Liver (tissue), 8 donors: ENCODE measurements at regions not wholly inside any gene's neighbourhood (a gene's known extent, or its start where the extent isn't known, plus 50 kb on each side); places are given as distances from the start of the nearest gene placed in this dataset.

Source experiments
- DNase-seq: peaks from one replicate; pipeline ENCODE4 v3.0.0-alpha.2; 2017; ENCODE audit warnings: low spot score
- H3K27ac ChIP-seq, 2 donors: one replicate each; pipeline ENCODE4 v1.7.0; 2013; ENCODE audit warnings: inconsistent platforms in 2 of 2, low read length in 2 of 2, control low read depth in 1 of 2, low read depth in 1 of 2, mild to moderate bottlenecking in 1 of 2
- H3K27me3 ChIP-seq, 4 donors: one replicate each; pipeline versions ENCODE4 v1.6.1 to v1.7.0; 2013; ENCODE audit warnings: low read length in 3 of 4, inconsistent platforms in 1 of 4, mild to moderate bottlenecking in 1 of 4, moderate library complexity in 1 of 4; ENCODE audit not compliant: control insufficient read depth in 4 of 4, insufficient read depth in 4 of 4
- H3K36me3 ChIP-seq, 4 donors: one replicate each; pipeline versions ENCODE4 v1.6.1 to v1.7.0; 2013; ENCODE audit warnings: low read length in 3 of 4, mild to moderate bottlenecking in 3 of 4, low read depth in 1 of 4, moderate library complexity in 1 of 4; ENCODE audit not compliant: control insufficient read depth in 4 of 4, insufficient read depth in 3 of 4
- H3K4me1 ChIP-seq, 4 donors: one replicate each; pipeline versions ENCODE4 v1.6.1 to v1.7.0; 2013; ENCODE audit warnings: low read length in 3 of 4, mild to moderate bottlenecking in 3 of 4, moderate library complexity in 1 of 4; ENCODE audit not compliant: control insufficient read depth in 4 of 4, insufficient read depth in 4 of 4
- H3K4me3 ChIP-seq, 3 donors: one replicate each; pipeline versions ENCODE4 v1.6.1 to v1.7.0; 2013; ENCODE audit warnings: low read length in 3 of 3, control low read depth in 1 of 3, low read depth in 1 of 3, mild to moderate bottlenecking in 1 of 3
- H3K9ac ChIP-seq, 2 donors: one replicate each; pipeline ENCODE4 v1.7.0; 2013; ENCODE audit warnings: low read length in 2 of 2, mild to moderate bottlenecking in 2 of 2, moderate library complexity in 2 of 2, control low read depth in 1 of 2, low read depth in 1 of 2
- H3K9me3 ChIP-seq, 4 donors: one replicate each; pipeline versions ENCODE4 v1.6.1 to v1.7.0; 2013; ENCODE audit warnings: low read length in 3 of 4; ENCODE audit not compliant: control insufficient read depth in 4 of 4
- EGR1 ChIP-seq, 2 donors: IDR thresholded peaks; 2 replicates each; pipeline ENCODE4 v1.6.1; 2016 to 2018; ENCODE audit warnings: antibody characterized with exemption in 2 of 2, low read depth in 2 of 2
- FOXA1 ChIP-seq: IDR thresholded peaks from 2 replicates; pipeline ENCODE4 v1.6.1; 2016; ENCODE audit warnings: antibody characterized with exemption
- FOXA2 ChIP-seq: IDR thresholded peaks from 2 replicates; pipeline ENCODE4 v1.6.1; 2016; ENCODE audit warnings: antibody characterized with exemption
- GABPA ChIP-seq, 2 donors: IDR thresholded peaks in 1 of 2; conservative IDR thresholded peaks in 1 of 2; 2 replicates each; pipeline ENCODE4 v1.6.1; 2016; ENCODE audit warnings: antibody characterized with exemption in 2 of 2, mild to moderate bottlenecking in 1 of 2, moderate library complexity in 1 of 2
- HNF4A ChIP-seq, 2 donors: conservative IDR thresholded peaks; 2 replicates each; pipeline ENCODE4 v1.6.1; 2016; ENCODE audit warnings: antibody characterized with exemption in 2 of 2, mild to moderate bottlenecking in 2 of 2
- HNF4G ChIP-seq: IDR thresholded peaks from 2 replicates; pipeline ENCODE4 v1.6.1; 2016; ENCODE audit warnings: antibody characterized with exemption
- JUND ChIP-seq, 2 donors: IDR thresholded peaks; 2 replicates each; pipeline ENCODE4 v1.6.1; 2016; ENCODE audit warnings: antibody characterized with exemption in 2 of 2
- NR2F2 ChIP-seq: IDR thresholded peaks from 2 replicates; pipeline ENCODE4 v1.6.1; 2016; ENCODE audit warnings: antibody characterized with exemption
- RAD21 ChIP-seq, 2 donors: IDR thresholded peaks; 2 replicates each; pipeline ENCODE4 v1.6.1; 2016; ENCODE audit warnings: antibody characterized with exemption in 2 of 2, mild to moderate bottlenecking in 2 of 2
- RXRA ChIP-seq, 2 donors: IDR thresholded peaks; 2 replicates each; pipeline ENCODE4 v1.6.1; 2017 to 2018; ENCODE audit warnings: antibody characterized with exemption in 2 of 2, mild to moderate bottlenecking in 1 of 2
- SP1 ChIP-seq: IDR thresholded peaks from 2 replicates; pipeline ENCODE4 v1.6.1; 2018; ENCODE audit warnings: antibody characterized with exemption, mild to moderate bottlenecking
- TAF1 ChIP-seq: conservative IDR thresholded peaks from 2 replicates; pipeline ENCODE4 v1.6.1; 2016; ENCODE audit warnings: antibody characterized with exemption, mild to moderate bottlenecking
- YY1 ChIP-seq: IDR thresholded peaks from 2 replicates; pipeline ENCODE4 v1.6.1; 2016; ENCODE audit warnings: antibody characterized with exemption, mild to moderate bottlenecking
- WGBS: extraction: QIAGEN DNeasy Blood & Tissue Kit; methylation state at CpG from one replicate; pipeline ENCODE4 v1.1.7; 2013; 5-methylcytosine and 5-hydroxymethylcytosine counted together
- TF ChIP-seq, protein P1 (sequence below): IDR thresholded peaks from 2 replicates; pipeline ENCODE4 v1.6.1; 2016; ENCODE audit warnings: antibody characterized with exemption
- TF ChIP-seq, protein P2 (sequence below): IDR thresholded peaks from 2 replicates; pipeline ENCODE4 v1.6.1; 2016; ENCODE audit warnings: antibody characterized with exemption
- TF ChIP-seq, protein P3 (sequence below): IDR thresholded peaks from 2 replicates; pipeline ENCODE4 v1.6.1; 2016; ENCODE audit warnings: antibody characterized with exemption, mild to moderate bottlenecking
- TF ChIP-seq, protein P4 (sequence below): IDR thresholded peaks from 2 replicates; pipeline ENCODE4 v1.6.1; 2016; ENCODE audit warnings: antibody characterized with exemption
- TF ChIP-seq, protein P5 (sequence below): fragments of 150-350 bp; IDR thresholded peaks from 2 replicates; pipeline ENCODE4 v1.5.1; 2017; ENCODE audit warnings: improper control_type of control experiment, low read depth, low read length; ENCODE audit not compliant: missing input control
- donor health status: healthy.
- donor health status: healthy.
- donor health status: healthy.
- donor health status: healthy.
- donor health status: healthy.

DNA sequence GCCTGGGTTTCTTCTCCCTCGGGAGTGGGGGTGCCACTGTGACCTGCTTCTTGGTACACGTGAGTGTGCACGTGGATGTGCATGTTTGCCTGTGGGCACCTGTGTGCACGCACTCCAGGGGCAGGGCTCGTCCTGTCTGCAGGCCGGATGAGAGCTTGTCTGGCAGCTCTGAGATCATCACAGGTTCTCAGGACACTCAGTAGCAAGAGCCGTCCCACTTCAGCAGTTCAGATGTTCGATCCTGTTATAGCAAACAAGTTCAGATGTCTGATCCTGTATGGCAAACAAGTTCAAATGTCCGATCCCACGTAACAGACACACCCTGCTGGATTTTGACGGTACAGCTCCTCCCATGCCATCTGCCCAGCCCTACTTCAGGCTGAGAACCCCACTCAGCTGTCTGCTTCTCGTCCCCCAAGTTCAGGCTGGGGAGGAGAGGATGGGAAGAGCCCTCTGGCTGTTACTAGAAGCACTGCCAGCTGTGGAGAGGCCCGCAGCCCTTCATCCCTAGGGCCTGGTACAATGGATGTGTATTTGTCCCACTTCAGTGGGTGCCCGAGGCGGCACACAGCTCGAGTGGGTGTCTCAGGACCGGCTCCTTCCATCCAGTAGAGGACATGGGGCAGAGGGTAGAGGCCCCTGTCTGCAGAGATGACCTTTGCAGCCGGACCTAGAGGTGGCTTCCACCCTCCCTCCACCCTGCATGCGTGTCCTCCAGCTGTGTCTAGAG, 1126.9 kb downstream of the BRD1 start:
- no peaks in the 10 kb centered on the region for H3K36me3 ChIP-seq
- 49% methylated on average over 19 of the region's 19 CpGs for WGBS
- H3K4me3 ChIP-seq, result no peak overlapping the region
- DNase-seq, result no peak
- TF ChIP-seq EGR1 (IDR thresholded peaks at IDR 0.05; ENCODE audit: low read depth in 2 of 2) (no peak), FOXA2 (no peak)
- no peaks in the 10 kb centered on the region for H3K9me3 ChIP-seq
- H3K4me1 ChIP-seq, result no peaks in the 10 kb centered on the region
- H3K9ac ChIP-seq, result no peak overlapping the region
- no peak overlapping the region for H3K27ac ChIP-seq
- H3K27me3 ChIP-seq, result no peaks in the 10 kb centered on the region

DNA sequence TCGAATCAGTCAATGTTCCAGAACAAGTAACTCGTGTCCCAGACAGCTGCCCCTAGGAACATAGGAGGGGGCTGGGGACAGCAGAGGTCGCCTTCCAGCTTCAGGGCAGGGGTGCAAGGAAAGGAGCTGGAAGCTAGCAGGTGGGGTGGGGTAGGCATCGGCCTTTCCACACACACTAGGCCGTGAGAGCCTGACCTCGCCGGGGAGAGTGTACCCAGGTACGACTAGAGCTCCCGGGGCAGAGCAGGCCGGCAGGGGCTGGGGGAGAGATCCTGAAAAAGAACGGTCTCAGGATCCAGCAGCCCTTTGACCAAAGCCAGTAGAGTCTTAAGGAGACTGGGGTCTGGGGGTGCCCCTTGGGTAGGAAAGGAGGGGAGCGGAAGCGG, 1127.5 kb downstream of the BRD1 start:
- H3K9ac ChIP-seq, result no peak overlapping the region
- WGBS, result 75% methylated on average over 13 of the region's 13 CpGs
- no peaks in the 10 kb centered on the region for H3K36me3 ChIP-seq
- H3K9me3 ChIP-seq, result no peaks in the 10 kb centered on the region
- H3K4me3 ChIP-seq, result no peak overlapping the region
- no peak for DNase-seq
- TF ChIP-seq EGR1 (IDR thresholded peaks at IDR 0.05; ENCODE audit: low read depth in 2 of 2), result no peak
- no peak for TF ChIP-seq TAF1
- no peak for TF ChIP-seq JUND (IDR thresholded peaks at IDR 0.05)
- TF ChIP-seq, protein P1, sequence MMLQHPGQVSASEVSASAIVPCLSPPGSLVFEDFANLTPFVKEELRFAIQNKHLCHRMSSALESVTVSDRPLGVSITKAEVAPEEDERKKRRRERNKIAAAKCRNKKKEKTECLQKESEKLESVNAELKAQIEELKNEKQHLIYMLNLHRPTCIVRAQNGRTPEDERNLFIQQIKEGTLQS, result no peak
- TF ChIP-seq, protein P2, sequence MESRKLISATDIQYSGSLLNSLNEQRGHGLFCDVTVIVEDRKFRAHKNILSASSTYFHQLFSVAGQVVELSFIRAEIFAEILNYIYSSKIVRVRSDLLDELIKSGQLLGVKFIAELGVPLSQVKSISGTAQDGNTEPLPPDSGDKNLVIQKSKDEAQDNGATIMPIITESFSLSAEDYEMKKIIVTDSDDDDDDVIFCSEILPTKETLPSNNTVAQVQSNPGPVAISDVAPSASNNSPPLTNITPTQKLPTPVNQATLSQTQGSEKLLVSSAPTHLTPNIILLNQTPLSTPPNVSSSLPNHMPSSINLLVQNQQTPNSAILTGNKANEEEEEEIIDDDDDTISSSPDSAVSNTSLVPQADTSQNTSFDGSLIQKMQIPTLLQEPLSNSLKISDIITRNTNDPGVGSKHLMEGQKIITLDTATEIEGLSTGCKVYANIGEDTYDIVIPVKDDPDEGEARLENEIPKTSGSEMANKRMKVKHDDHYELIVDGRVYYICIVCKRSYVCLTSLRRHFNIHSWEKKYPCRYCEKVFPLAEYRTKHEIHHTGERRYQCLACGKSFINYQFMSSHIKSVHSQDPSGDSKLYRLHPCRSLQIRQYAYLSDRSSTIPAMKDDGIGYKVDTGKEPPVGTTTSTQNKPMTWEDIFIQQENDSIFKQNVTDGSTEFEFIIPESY, result no peak
- TF ChIP-seq GABPA (IDR thresholded peaks at IDR 0.05 in 1 of 2, conservative IDR thresholded peaks at IDR 0.05 in 1 of 2), result no peak
- no peak for TF ChIP-seq HNF4A (conservative IDR thresholded peaks at IDR 0.05)
- no peak for TF ChIP-seq FOXA1
- TF ChIP-seq, protein P3, sequence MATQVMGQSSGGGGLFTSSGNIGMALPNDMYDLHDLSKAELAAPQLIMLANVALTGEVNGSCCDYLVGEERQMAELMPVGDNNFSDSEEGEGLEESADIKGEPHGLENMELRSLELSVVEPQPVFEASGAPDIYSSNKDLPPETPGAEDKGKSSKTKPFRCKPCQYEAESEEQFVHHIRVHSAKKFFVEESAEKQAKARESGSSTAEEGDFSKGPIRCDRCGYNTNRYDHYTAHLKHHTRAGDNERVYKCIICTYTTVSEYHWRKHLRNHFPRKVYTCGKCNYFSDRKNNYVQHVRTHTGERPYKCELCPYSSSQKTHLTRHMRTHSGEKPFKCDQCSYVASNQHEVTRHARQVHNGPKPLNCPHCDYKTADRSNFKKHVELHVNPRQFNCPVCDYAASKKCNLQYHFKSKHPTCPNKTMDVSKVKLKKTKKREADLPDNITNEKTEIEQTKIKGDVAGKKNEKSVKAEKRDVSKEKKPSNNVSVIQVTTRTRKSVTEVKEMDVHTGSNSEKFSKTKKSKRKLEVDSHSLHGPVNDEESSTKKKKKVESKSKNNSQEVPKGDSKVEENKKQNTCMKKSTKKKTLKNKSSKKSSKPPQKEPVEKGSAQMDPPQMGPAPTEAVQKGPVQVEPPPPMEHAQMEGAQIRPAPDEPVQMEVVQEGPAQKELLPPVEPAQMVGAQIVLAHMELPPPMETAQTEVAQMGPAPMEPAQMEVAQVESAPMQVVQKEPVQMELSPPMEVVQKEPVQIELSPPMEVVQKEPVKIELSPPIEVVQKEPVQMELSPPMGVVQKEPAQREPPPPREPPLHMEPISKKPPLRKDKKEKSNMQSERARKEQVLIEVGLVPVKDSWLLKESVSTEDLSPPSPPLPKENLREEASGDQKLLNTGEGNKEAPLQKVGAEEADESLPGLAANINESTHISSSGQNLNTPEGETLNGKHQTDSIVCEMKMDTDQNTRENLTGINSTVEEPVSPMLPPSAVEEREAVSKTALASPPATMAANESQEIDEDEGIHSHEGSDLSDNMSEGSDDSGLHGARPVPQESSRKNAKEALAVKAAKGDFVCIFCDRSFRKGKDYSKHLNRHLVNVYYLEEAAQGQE, result no peak
- TF ChIP-seq, protein P4, sequence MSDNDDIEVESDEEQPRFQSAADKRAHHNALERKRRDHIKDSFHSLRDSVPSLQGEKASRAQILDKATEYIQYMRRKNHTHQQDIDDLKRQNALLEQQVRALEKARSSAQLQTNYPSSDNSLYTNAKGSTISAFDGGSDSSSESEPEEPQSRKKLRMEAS, result no peak
- TF ChIP-seq NR2F2, result no peak
- TF ChIP-seq RXRA (IDR thresholded peaks at IDR 0.05), result no peak
- TF ChIP-seq FOXA2, result no peak
- no peak for TF ChIP-seq YY1
- no peak for TF ChIP-seq RAD21 (IDR thresholded peaks at IDR 0.05)
- TF ChIP-seq SP1, result no peak
- no peak for TF ChIP-seq HNF4G
- TF ChIP-seq, protein P5, sequence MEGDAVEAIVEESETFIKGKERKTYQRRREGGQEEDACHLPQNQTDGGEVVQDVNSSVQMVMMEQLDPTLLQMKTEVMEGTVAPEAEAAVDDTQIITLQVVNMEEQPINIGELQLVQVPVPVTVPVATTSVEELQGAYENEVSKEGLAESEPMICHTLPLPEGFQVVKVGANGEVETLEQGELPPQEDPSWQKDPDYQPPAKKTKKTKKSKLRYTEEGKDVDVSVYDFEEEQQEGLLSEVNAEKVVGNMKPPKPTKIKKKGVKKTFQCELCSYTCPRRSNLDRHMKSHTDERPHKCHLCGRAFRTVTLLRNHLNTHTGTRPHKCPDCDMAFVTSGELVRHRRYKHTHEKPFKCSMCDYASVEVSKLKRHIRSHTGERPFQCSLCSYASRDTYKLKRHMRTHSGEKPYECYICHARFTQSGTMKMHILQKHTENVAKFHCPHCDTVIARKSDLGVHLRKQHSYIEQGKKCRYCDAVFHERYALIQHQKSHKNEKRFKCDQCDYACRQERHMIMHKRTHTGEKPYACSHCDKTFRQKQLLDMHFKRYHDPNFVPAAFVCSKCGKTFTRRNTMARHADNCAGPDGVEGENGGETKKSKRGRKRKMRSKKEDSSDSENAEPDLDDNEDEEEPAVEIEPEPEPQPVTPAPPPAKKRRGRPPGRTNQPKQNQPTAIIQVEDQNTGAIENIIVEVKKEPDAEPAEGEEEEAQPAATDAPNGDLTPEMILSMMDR, result no peak
- no peaks in the 10 kb centered on the region for H3K27me3 ChIP-seq
- no peak overlapping the region for H3K27ac ChIP-seq
- no peaks in the 10 kb centered on the region for H3K4me1 ChIP-seq
